Breast epithelium (tissue), 4 donors: ENCODE measurements at regions not wholly inside any gene's neighbourhood (a gene's known extent, or its start where the extent isn't known, plus 50 kb on each side); places are given as distances from the start of the nearest gene placed in this dataset.

ENCODE experiments used
- DNase-seq, 2 donors: peaks; one replicate each; pipeline ENCODE4 v3.0.0-alpha.2; 2019; ENCODE audit warnings: low spot score in 2 of 2
- H3K27ac ChIP-seq, 2 donors: fragments of 200-600 bp; sonication (generic) in 1 of 2; one replicate each; pipeline ENCODE4 v1.5.1; 2016 to 2019; ENCODE audit warnings: mild to moderate bottlenecking in 1 of 2
- H3K27me3 ChIP-seq, 2 donors: fragments of 200-600 bp; sonication (generic) in 1 of 2; one replicate each; pipeline versions ENCODE4 v1.5.1 to v1.6.0; 2017 to 2019; ENCODE audit warnings: control low read depth in 1 of 2, mild to moderate bottlenecking in 1 of 2
- H3K36me3 ChIP-seq: fragments of 200-600 bp; one replicate; pipeline ENCODE4 v1.5.1; 2019
- H3K4me1 ChIP-seq, 2 donors: fragments of 200-600 bp; sonication (generic); one replicate each; pipeline ENCODE4 v1.5.1; 2016 to 2019; ENCODE audit warnings: control low read depth in 1 of 2
- H3K4me3 ChIP-seq, 3 donors: fragments of 200-600 bp; sonication (generic); 1 replicate in 2 of 3; 2 replicates in 1 of 3; pipeline ENCODE4 v1.5.1; 2016 to 2019; ENCODE audit warnings: mild to moderate bottlenecking in 3 of 3, moderate library complexity in 2 of 3
- H3K9me3 ChIP-seq, 2 donors: fragments of 200-600 bp; sonication (generic) in 1 of 2; one replicate each; pipeline ENCODE4 v1.5.1; 2016 to 2019; ENCODE audit warnings: control low read depth in 1 of 2
- CTCF ChIP-seq, 3 donors: fragments of 450-650 bp; IDR thresholded peaks; one replicate each; pipeline ENCODE4 v1.5.1; 2016 to 2017; ENCODE audit warnings: antibody characterized with exemption in 3 of 3, mild to moderate bottlenecking in 3 of 3, moderate library complexity in 3 of 3
- POLR2A ChIP-seq: fragments of 450-650 bp; IDR thresholded peaks from one replicate; pipeline ENCODE4 v1.6.1; 2016; ENCODE audit warnings: antibody characterized with exemption, mild to moderate bottlenecking, moderate library complexity
- POLR2AphosphoS5 ChIP-seq, 3 donors: sonication (generic); formaldehyde crosslinking; IDR thresholded peaks; one replicate each; pipeline ENCODE4 v1.6.1; 2017; ENCODE audit warnings: antibody characterized with exemption in 3 of 3
- intact Hi-C: fragments of 100-400 bp; cut with DNase I; formaldehyde crosslinking; loops from one replicate; pipeline ENCODE4 v1.15.1; 2023; ENCODE audit warnings: low total_unique reads

- H3K4me1 ChIP-seq, result no peaks in the 10 kb centered on the region
- no peaks in the 10 kb centered on the region for H3K9me3 ChIP-seq
- TF ChIP-seq POLR2A (no peak), CTCF (IDR thresholded peaks at IDR 0.05) (no peak), POLR2AphosphoS5 (IDR thresholded peaks at IDR 0.05) (no peak)
- H3K36me3 ChIP-seq, result no peaks in the 10 kb centered on the region
- DNase-seq, result no peak
- H3K4me3 ChIP-seq, result no peak overlapping the region
- intact Hi-C loops, result no loop called here
- no peak overlapping the region for H3K27ac ChIP-seq
- no peaks in the 10 kb centered on the region for H3K27me3 ChIP-seq
These were observed 214.0 kb downstream of the SS18 start for GRCh38 chr18:25876330-25876948.

GRCh38 chr18:25875551-25876240 is 214.7 kb downstream of the SS18 start:
- DNase-seq, result no peak
- no peak overlapping the region for H3K4me3 ChIP-seq
- H3K27ac ChIP-seq, result no peak overlapping the region
- H3K9me3 ChIP-seq, result no peaks in the 10 kb centered on the region
- H3K27me3 ChIP-seq, result no peaks in the 10 kb centered on the region
- TF ChIP-seq CTCF (IDR thresholded peaks at IDR 0.05) (no peak), POLR2A (no peak), POLR2AphosphoS5 (IDR thresholded peaks at IDR 0.05) (no peak)
- intact Hi-C loops, result no loop called here
- no peaks in the 10 kb centered on the region for H3K4me1 ChIP-seq
- no peaks in the 10 kb centered on the region for H3K36me3 ChIP-seq

- intact Hi-C loops, result no loop called here
- H3K4me1 ChIP-seq, result no peaks in the 10 kb centered on the region
- DNase-seq, result no peak
- no peak overlapping the region for H3K27ac ChIP-seq
- H3K9me3 ChIP-seq, result no peaks in the 10 kb centered on the region
- H3K36me3 ChIP-seq, result no peaks in the 10 kb centered on the region
- H3K4me3 ChIP-seq, result no peak overlapping the region
- no peaks in the 10 kb centered on the region for H3K27me3 ChIP-seq
- no peak for TF ChIP-seq CTCF (IDR thresholded peaks at IDR 0.05)
- TF ChIP-seq POLR2AphosphoS5 (IDR thresholded peaks at IDR 0.05), result no peak
- TF ChIP-seq POLR2A, result no peak
These were observed 216.6 kb downstream of the SS18 start for GRCh38 chr18:25873833-25874232.

GRCh38 chr18:25866331-25866730 is 224.1 kb downstream of the SS18 start:
- DNase-seq, result no peak
- Histone ChIP-seq H3K27ac (no peak overlapping the region), H3K4me3 (no peak overlapping the region), H3K27me3 (no peaks in the 10 kb centered on the region), H3K4me1 (no peaks in the 10 kb centered on the region), H3K9me3 (no peaks in the 10 kb centered on the region), H3K36me3 (no peaks in the 10 kb centered on the region)
- TF ChIP-seq POLR2A (no peak), CTCF (IDR thresholded peaks at IDR 0.05) (no peak), POLR2AphosphoS5 (IDR thresholded peaks at IDR 0.05) (no peak)
- intact Hi-C loops, result no loop called here

GRCh38 chr18:25862881-25863600 is 227.4 kb downstream of the SS18 start:
- Histone ChIP-seq H3K4me1 (no peaks in the 10 kb centered on the region), H3K27ac (peak overlapping the region; percentile 7 to 38), H3K9me3 (no peaks in the 10 kb centered on the region), H3K27me3 (no peaks in the 10 kb centered on the region), H3K4me3 (peak overlapping the region in 2 of 3 donors; percentile 4 to 37), H3K36me3 (no peaks in the 10 kb centered on the region)
- TF ChIP-seq CTCF (IDR thresholded peaks at IDR 0.05), result no peak
- no peak for TF ChIP-seq POLR2AphosphoS5 (IDR thresholded peaks at IDR 0.05)
- TF ChIP-seq POLR2A, result no peak
- intact Hi-C loops, result no loop called here
- DNase-seq, result no peak
